ENCODE measurements at regions not wholly inside any gene's neighbourhood (a gene's known extent, or its start where the extent isn't known, plus 50 kb on each side); places are given as distances from the start of the nearest gene placed in this dataset.

- TF ChIP-seq CTCF (IDR thresholded peaks at IDR 0.05; ENCODE audit: extremely low read depth, missing control alignments) = no peak
- no peak for DNase-seq (ENCODE audit: low spot score)
Observed at GRCh38 chr18:73983970-73984369, 163.7 kb downstream of the FBXO15 start.

- no peak for DNase-seq (ENCODE audit: low spot score)
- no peak for TF ChIP-seq CTCF (IDR thresholded peaks at IDR 0.05; ENCODE audit: extremely low read depth, missing control alignments)
Observed at GRCh38 chr18:73983496-73983895, 164.1 kb downstream of the FBXO15 start.

DNA sequence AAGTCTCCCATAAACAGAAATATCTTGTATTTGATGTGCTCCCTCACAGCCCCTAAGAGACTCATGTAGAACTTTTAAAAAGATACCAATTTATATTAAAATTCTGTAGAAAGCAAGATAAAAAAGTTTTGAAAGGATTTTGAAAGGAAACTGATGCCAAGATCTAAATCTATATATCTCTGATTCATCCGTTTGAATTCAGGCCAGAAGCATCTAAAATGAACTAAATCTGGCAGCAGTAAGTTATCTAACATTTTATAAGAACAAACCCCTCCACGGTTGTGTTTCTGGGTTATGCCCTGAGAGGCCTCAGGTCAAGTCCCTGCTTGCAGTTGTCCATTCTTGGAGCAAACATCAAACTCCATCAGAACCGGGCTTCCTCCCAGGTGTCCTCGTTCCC is 165.8 kb downstream of the FBXO15 start:
- no peak for TF ChIP-seq CTCF (IDR thresholded peaks at IDR 0.05; ENCODE audit: extremely low read depth, missing control alignments)

GRCh38 chr18:73980289-73980979 is 167.2 kb downstream of the FBXO15 start:
- DNase-seq (ENCODE audit: low spot score) = no peak
- TF ChIP-seq CTCF (IDR thresholded peaks at IDR 0.05; ENCODE audit: extremely low read depth, missing control alignments) = no peak

More for the DNA sequence above, 165.8 kb downstream of the FBXO15 start:
- no peak for DNase-seq (ENCODE audit: low spot score)

DNA sequence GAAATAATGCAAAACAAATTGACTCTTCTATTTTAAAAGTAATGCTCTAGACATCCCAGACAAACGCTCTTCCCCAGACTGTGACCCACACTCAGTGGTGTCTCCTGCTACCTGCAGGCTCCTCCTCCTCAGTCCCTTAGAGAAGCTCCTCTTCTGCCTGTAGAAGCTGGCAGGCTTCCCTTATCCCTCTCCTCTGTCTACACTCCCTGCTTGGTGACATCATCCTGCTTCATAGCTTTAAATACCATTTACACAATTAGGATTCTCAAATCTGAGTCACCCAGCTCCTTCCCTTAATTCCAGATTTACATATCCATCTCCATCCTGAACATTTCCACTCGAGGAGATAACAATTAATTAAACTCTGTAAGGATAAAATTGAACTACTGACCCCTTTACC is 167.9 kb downstream of the FBXO15 start:
- DNase-seq (ENCODE audit: low spot score) = no peak
- TF ChIP-seq CTCF (IDR thresholded peaks at IDR 0.05; ENCODE audit: extremely low read depth, missing control alignments) = no peak

GRCh38 chr18:73976433-73976832 is 171.2 kb downstream of the FBXO15 start:
- DNase-seq (ENCODE audit: low spot score) = no peak
- no peak for TF ChIP-seq CTCF (IDR thresholded peaks at IDR 0.05; ENCODE audit: extremely low read depth, missing control alignments)

GRCh38 chr18:73975266-73975665 is 172.4 kb downstream of the FBXO15 start:
- TF ChIP-seq CTCF (IDR thresholded peaks at IDR 0.05; ENCODE audit: extremely low read depth, missing control alignments) = no peak
- no peak for DNase-seq (ENCODE audit: low spot score)
